SK-N-DZ (cell line): ENCODE measurements at regions not wholly inside any gene's neighbourhood (a gene's known extent, or its start where the extent isn't known, plus 50 kb on each side); places are given as distances from the start of the nearest gene placed in this dataset.

ENCODE experiments used
- DNase-seq: peaks from one replicate; pipeline ENCODE4 v3.0.0-alpha.2; 2015; ENCODE audit warnings: low spot score

DNA sequence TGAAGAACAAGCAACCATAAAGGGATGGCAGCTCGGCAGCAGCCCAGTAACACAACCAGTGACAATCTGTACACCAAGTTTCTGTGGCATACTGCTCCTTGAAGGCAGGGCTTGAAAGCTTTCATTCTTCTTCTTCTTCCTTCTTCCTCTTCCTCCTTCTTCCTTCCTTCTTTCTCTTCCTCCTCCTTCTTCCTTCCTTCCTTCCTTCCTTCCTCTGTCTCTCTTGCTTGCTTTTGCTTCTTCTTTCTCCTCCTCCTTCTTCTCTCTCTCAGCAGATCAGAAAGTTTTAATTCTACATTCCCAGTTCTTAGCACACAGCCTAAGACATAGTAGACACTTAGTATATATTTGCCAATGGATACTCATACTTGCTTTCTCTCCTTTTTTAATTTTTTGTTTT is 95.9 kb downstream of the GLUL start:
- no peak for DNase-seq

DNA sequence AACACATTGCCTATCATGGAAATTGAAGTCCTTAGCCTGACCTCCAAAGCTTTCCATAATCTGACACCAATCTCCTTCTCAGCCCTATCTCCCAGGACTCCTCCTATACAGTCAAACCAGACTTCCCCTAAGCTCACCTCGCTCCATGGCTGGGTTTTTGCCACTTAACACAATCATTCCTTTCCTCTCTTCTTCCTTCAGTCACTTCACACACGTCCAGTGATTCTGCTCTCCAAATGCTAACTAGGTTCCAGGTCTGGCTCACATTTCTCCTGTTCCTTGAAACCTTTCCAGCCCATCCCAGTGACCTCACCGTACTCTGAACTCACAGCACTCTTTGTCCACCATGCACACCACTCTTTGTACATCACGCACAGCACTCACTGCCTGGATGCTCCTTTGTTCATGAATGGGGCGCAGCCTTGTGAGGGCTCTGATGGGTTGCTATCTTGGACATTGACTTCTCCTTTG is 98.4 kb downstream of the GLUL start:
- no peak for DNase-seq

DNA sequence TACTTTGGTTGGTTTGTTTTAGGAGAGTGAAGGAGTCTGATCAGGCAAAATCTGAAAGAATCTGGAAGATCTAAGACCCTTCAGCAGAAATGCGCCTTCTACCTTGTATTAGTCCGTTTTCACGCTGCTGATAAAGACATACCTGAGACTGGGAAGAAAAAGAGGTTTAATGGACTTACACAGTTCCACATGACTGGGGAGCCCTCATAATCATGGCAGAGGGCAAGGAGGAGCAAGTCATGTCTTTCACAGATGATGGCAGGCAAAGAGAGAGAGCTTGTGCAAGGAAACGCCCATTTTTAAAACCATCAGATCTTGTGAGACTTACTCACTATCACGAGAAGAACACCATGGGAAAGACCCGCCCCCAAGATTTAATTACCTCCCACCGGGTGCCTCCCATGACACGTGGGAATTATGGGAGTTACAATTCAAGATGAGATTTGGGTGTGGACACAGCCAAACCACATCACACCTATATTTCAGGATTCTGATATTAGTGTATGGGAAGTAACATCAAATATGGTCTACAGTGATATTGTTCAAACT is 99.3 kb downstream of the GLUL start:
- no peak for DNase-seq

DNA sequence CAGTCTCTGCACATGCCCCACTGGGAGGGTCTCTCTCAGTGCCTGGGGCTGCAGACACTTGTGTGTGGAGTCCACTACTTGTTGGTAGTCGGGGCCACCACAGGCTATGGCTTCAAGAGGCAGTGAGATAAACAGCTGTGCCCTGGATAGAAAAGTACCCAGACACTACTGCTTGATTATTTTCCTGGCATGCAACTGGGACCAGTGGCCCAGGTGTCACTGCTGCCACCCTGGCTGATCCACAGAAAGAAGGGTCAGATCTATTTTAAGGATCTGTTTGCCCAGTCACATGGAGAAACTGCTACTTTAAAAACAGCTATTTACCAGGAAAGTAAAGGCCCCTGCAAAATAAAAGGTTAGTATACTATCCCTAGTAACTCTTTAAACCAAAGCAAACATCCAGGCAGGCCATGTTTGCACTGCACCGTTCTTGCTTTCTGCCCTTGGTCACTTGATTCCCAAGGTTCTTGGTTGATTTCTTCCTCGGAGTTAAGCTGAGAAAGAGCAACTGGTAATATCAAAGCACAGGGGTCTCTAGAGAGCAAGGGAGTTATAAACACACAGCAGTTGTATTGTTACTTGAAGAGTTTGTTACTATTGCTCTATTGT is 99.9 kb downstream of the GLUL start:
- DNase-seq: no peak

DNA sequence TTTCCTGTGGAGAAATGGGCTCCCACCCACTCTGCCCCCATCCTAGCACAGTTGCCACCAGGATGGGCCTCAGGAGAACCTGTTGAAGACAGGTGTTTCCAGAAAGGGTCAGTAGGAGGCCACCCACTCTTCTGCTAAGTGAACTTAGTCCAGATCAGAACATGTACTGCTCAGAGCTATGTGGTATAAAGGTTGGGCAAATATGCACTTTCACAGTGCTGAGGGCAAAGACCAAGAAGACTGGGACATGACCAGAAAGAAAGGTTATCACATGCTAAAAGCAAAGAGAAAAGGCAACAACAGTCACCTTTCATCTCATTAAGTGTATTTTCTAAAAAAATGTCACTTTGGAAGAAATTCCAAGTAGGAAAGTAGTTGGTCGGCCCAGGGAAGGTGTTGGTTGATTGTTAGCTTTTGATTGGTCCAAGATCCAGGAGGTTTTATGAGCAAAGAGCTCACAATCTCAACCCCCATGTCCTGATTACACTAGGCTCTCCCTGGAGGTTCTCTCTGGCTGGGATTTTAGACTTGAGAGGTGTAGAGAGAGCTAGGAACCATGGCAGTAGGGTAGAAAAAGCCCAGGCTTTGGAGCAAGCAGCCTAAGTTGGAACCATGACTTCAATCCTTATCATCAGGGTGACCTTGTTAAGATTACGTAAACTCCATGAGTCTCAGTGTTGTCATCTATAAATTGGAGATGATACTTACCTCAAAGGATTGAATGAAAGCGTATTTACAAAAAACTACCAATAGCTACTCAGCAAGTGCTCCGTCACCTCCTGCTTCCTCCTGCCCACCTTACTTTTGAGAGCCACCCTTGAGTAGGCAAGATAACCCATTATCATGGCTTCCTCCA is 102.6 kb downstream of the GLUL start:
- no peak for DNase-seq

DNA sequence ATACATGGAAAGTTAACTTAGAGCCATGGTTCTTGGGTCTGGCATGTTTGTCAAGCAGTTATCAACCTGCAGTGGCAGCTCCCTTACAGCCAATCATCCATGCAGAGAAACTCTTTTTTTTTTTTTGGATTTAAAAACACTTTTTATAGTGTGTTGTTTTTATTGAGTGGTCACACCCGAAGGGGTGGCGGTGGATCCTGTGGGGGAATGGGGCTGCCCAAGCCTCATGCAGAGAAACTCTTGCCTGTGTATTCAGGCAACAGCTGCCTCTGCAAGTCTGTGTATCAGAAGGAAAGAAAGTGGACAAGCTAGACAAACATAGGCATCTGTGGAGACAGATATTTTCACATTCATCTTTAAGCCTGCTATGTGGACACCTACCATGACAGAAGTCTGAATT is 104.8 kb downstream of the GLUL start:
- DNase-seq: no peak

DNA sequence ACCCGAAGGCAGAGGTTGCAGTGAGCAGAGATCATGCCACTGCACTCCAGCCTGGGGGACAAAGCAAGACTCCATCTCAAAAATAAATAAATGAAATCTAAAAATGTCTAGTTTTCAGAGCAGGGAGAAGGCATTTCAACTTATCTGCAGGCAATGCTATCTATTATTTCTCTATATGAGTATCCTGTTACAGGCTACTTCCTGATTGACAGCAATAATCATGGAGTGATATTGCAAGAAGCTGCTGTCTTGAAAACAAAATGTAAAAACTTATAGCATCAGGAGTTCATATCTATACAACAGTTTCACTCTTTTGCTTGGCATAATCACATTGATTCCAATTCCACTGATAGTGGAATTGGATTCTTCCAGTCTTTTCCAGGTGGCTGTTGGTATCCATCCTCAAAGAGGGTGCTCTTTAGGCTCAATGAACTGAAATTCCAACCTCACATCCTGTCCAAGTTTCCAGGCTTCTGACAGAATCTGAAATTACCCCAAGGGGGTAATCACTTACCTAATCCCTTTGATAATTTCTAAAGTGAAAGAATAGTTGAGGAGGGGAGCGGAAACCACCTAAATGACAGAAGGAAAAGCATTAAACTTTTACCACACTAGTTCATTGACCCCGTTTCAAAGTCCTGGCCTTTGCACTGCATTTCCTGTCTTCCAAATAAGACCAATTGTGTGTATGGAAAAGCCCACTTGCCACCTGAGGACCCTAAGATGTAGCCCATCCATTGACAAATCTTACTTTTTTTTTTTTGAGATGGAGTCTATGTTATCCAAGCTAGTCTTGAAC is 107.6 kb downstream of the GLUL start:
- DNase-seq: no peak

DNA sequence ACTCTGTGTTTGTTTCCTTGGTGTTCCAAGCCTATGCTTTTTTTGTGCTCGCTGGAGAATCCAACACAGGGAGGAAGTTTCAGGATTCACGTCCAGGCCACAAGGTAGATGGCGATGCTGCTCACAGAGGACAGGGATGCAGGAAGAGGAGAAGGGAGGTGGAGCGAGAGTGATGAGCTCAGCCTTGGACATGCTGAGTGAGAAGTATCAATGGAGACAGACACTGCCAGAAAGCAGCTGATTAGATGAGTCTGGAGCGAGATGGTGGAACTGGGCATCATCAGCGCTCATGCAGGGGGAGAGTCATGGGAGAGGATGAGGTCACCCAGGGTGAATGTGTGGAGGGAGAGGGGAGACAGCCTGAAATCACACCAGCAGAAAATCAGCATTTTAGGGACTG is 110.0 kb downstream of the GLUL start:
- DNase-seq: no peak

DNA sequence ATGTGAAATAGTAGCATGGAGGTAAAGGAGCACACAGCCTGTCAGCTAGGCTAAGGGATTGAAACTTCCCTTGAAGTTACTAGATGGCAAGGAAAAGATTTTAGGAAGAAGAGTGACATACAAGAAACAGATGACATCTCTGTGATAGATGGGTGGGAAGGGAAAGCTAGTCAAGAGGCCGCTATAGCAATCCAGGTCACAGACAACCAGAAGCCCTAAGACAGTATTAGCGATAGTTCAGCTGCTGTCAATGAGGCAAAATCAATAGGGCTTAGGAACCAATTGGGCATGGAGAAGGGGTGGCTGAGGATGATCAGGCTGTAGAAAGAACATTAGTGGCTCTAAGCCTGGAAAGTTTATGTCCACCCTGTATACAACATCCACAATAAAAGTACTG is 111.1 kb downstream of the GLUL start:
- no peak for DNase-seq

DNA sequence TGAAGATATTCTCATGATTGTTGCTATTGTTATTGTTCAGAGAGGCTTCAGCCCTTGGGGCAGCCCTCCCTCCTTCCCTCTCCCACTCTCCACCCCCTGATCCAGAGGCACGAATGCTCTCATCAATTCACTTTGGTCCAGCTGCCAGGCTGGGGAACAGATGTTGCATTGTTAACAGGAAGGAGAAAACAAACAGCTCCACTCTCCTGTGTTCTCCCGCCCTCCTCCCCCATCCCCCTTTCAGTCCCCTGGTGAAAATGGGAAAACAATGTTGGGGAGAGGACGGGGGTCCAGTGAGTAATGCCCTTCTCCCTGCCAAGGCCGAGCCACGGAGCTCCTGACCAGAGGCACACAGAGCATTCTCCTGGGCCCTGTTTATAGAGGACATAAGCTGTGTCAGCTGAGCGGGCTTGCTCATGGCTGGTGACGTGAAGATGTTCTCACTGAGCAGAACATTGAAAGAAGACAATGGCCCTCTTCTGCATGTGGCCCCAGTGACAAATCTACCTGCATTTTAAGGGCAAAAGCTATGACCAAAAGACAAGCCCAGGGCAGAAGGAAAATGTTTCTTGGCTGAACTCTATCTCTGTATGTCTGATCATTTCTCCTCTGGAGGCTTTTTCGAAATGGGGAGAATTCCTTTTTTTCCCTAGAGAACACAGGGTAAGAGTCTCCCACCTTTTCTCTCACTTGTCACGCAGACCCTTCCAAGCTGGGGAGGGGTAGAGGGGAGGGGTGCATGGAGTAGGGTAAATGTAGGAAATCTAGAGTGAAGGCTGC is 111.7 kb downstream of the GLUL start:
- no peak for DNase-seq

DNA sequence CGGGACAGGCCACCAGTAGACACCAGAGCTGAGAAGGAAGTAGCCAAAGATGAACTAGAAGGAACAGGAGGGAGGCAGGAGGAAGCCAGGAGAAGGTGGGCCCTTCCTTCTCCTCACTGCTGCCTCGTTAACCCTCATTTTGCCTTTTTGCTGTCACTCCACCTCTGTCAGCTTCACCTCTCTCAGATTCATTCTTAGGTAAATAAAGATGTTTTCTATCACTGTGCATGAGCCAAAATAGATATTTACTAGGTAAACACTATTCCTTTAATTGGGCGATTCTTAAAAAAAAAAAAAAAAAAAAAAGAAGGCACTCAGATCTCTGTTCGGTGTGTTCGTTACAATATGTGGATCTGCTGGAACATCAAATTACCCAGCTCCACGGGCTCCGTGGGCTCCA is 112.3 kb downstream of the GLUL start:
- DNase-seq: no peak

DNA sequence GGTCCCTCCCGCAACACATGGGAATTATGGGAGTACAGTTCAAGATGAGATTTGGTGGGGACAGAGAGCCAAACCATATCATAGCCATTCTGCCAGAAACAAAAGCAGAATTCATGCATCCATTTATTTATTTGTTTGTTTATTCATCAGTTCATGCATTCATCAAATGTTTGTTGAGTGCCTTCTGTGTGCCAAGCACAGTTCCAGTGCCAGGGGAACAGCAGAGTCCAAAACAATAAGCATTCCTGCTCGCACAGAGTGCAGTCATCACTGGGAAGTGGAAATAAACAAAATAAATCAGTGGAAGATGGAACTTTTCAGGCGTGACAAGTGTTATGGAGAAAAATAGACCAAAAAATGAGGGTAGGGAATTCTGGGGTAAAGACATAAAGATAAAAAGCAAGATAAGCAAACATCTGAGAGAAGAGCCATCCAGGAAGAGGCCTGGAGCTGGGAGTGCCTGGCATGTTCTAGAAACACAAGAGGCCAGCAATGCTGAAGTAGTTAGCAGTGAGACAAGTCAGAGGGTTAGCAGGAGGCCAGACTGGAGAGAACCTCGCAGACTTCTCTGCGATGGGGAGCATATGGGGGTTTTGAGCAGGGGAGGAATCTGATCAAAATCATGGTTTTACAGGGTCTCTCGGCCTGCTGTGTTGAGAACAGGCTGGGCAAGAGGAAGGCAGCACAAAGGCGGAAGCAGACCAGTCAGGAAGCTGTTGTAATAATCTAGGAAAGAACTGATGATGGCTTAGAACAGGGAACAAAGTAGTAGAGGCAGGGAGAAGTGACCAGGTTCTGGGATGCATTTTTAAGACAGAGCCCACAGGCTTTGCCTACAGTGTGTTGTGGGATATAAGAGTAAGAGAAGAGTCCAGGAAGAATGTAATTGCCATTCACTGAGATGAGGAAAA is 113.2 kb downstream of the GLUL start:
- DNase-seq: no peak

DNA sequence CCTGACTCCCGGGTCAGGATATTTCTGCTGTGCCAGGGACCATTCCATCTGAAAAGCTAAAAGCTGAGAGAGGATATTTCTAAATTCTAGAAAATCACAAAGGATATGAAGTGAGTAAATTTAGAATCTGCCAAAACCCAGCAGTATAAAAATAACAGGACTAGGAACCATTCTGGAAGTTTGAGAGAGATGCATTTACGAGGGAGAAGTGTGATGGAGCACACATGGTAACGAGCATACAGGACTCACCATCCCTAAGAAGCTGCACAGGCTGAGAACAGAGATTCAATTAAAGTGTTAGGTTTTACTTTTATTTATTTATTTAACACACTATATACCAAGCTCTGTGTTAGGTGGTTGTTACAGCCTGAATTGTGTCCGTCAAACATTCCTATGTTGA is 116.3 kb downstream of the GLUL start:
- DNase-seq: no peak

DNA sequence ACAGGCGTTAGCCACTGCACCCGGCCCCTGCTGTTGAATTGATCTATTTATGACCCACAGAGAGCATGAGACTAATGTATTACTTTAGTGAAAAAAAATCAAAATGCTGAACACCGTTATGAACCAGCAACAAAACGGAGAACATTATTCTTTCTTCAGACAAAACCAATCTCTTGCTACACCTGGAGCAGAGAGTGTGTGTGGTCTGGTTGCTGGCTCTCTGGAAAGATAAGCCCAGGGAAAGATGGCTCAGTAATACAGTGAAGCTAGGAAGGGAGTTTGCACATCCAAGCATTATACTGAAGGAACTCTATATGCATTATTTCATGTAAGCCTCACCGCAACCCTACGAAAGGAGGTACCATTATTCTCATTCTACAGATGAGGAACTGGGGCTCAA is 117.0 kb downstream of the GLUL start:
- DNase-seq: no peak

DNA sequence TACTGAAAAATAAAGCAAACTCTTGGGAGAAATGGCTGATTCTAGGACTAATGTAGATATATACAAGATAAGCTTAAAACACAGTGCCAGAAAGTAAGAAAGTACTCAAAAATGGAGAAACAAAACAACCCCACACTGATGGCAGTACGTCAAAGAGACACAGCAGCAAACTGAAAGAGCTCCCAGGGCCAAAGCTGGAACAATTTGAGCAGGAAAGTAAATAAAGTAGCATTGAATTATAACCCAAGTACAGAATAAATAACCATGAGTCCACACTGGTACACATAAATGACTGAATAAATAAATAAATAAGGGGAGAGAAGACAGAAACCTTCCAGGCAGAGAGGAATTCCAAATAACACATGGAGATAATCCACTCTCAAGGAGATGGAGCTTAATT is 120.9 kb downstream of the GLUL start:
- no peak for DNase-seq

DNA sequence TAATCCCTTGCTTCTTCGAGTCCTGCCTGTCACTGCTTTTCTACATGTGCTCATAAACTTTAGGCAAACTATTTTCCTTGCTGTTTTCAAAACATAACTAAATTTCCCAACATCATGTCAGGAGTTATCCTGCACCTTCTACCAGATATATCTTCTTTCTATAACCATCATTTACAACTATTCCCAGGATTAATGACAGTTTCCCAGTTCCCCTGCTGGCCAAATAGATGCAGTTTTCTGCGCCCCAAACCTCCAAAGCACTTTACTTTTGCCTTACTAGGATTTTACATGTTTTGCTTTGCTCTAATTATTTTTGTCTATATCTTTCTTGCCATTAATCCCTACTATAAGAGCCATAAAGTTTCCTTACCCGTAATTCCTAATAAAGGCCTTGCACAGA is 122.5 kb downstream of the GLUL start:
- no peak for DNase-seq

DNA sequence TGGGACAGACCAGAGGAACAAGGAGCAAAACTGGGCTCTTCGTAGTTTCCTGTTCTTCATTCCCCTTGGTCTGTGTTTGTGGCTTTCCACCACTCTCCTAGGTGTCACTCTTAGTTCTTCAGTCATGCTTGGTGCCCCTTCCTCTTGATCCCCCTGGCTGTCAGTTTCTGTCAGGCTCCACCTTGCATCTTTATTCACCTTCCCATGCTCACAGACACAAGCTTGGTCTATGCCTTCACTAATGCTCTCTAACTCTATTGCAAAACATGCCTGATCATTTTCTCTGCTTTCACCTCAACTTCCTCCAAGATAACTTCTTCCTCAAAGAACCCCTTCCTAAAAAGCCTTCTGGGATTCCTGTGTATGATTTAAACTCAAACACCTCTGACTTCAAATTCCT is 122.9 kb downstream of the GLUL start:
- no peak for DNase-seq

DNA sequence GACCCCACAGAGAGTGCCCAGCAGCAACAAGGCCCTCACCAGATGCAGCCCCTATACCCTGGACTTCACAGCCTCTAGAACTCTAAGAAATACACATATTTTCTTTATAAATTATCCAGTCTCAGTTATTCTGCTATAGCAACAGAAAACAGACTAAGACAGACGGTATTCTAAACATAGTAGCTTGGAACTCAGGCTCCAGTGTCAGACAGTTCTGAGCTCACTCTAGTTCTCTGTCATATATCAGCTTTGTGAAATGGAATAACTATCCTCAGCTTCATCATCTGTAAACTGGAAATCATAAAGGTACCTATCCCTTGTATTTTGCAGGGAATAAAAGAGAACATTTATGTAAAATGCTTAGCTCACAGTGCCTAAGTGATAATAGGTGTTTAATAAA is 127.4 kb downstream of the GLUL start:
- no peak for DNase-seq

DNA sequence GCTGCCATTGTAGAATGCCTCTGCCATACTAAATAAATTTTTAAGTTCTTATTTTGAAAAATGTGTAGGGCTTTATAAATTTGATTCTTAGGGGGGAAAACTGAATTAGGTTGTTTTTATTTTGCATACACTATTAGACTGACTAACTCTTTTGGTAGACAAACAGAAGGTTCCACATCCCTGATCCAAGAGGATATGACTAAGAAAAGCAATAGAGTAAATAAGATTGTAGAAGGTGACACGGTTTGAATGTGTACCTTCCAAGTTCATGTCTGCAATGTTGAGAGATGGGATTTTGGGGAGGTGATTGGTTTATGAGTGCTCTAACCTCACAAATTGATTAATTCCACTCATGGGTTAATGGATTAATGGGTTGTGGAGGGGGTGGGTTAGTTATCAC is 127.9 kb downstream of the GLUL start:
- no peak for DNase-seq

DNA sequence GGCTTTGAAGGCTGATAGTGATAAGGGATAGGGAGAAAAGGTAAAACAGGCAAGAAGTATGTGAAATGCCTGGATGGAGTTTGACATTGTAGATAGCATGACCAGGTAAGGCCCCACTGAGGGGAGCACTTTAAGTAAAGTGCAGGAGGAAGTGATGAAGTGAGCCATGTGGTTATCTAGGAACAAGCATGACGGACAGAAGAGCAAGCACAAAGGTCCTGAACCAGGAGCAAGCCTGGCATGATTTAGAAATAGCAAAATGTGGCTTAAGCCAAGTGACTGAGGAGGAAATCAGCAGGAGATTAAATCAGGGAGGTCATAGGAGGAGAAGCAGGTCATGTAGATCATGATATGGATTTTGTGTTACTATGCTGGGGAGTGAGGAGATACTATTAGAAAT is 129.2 kb downstream of the GLUL start:
- DNase-seq: no peak
